ENCODE measurements at regions not wholly inside any gene's neighbourhood (a gene's known extent, or its start where the extent isn't known, plus 50 kb on each side); places are given as distances from the start of the nearest gene placed in this dataset.

- TF ChIP-seq EZH2 (IDR thresholded peaks at IDR 0.05; ENCODE audit: low read length, missing control alignments) (no peak), CTCF (conservative IDR thresholded peaks at IDR 0.05 in 1 of 2, IDR thresholded peaks at IDR 0.05 in 1 of 2; ENCODE audit: low read depth in 1 of 2, low read length in 2 of 2) (no peak)
- Histone ChIP-seq H3K9me3 (ENCODE audit: control insufficient read depth, insufficient read depth, low read depth, low read length) (no peaks in the 10 kb centered on the region), H3K9ac (ENCODE audit: insufficient read depth, low read length) (no peak overlapping the region), H3K36me3 (ENCODE audit: control insufficient read depth, insufficient read depth, low read length) (no peaks in the 10 kb centered on the region), H3K27ac (ENCODE audit: insufficient read depth, low read length) (no peak overlapping the region), H3K4me2 (ENCODE audit: extremely low read depth, insufficient read depth, low read length) (no peak overlapping the region), H3K4me1 (ENCODE audit: control insufficient read depth, extremely low read depth, insufficient read depth, low read length) (no peaks in the 10 kb centered on the region), H3K79me2 (ENCODE audit: control insufficient read depth, insufficient read depth, low read length) (no peaks in the 10 kb centered on the region), H2AFZ (ENCODE audit: low read length) (no peak overlapping the region), H3K4me3 (replicated peaks in 1 of 4; ENCODE audit: control extremely low read depth in 1 of 4, insufficient read depth in 1 of 4, low read depth in 3 of 4, low read length in 4 of 4) (no peak overlapping the region), H4K20me1 (ENCODE audit: control insufficient read depth, extremely low read depth, insufficient read depth, low read length) (no peaks in the 10 kb centered on the region), H3K27me3 (ENCODE audit: control insufficient read depth, insufficient read depth, low read length) (no peaks in the 10 kb centered on the region)
- DNase-seq (ENCODE audit: low read depth in 2 of 2), result no peak
Observed at GRCh38 chr13:56986121-56986520, 154.6 kb upstream of the PRR20A start.

GRCh38 chr13:56988543-56988942 lies 152.2 kb upstream of the PRR20A start:
- no peaks in the 10 kb centered on the region for H3K36me3 ChIP-seq (ENCODE audit: control insufficient read depth, insufficient read depth, low read length)
- no peaks in the 10 kb centered on the region for H3K27me3 ChIP-seq (ENCODE audit: control insufficient read depth, insufficient read depth, low read length)
- H2AFZ ChIP-seq (ENCODE audit: low read length), result no peak overlapping the region
- H4K20me1 ChIP-seq (ENCODE audit: control insufficient read depth, extremely low read depth, insufficient read depth, low read length), result no peaks in the 10 kb centered on the region
- no peak for DNase-seq (ENCODE audit: low read depth in 2 of 2)
- no peak for TF ChIP-seq EZH2 (IDR thresholded peaks at IDR 0.05; ENCODE audit: low read length, missing control alignments)
- no peak for TF ChIP-seq CTCF (conservative IDR thresholded peaks at IDR 0.05 in 1 of 2, IDR thresholded peaks at IDR 0.05 in 1 of 2; ENCODE audit: low read depth in 1 of 2, low read length in 2 of 2)
- no peak overlapping the region for H3K27ac ChIP-seq (ENCODE audit: insufficient read depth, low read length)
- H3K4me1 ChIP-seq (ENCODE audit: control insufficient read depth, extremely low read depth, insufficient read depth, low read length), result no peaks in the 10 kb centered on the region
- H3K79me2 ChIP-seq (ENCODE audit: control insufficient read depth, insufficient read depth, low read length), result no peaks in the 10 kb centered on the region
- H3K4me3 ChIP-seq (replicated peaks in 1 of 4; ENCODE audit: control extremely low read depth in 1 of 4, insufficient read depth in 1 of 4, low read depth in 3 of 4, low read length in 4 of 4), result no peak overlapping the region
- no peak overlapping the region for H3K9ac ChIP-seq (ENCODE audit: insufficient read depth, low read length)
- no peaks in the 10 kb centered on the region for H3K9me3 ChIP-seq (ENCODE audit: control insufficient read depth, insufficient read depth, low read depth, low read length)
- no peak overlapping the region for H3K4me2 ChIP-seq (ENCODE audit: extremely low read depth, insufficient read depth, low read length)

- H3K79me2 ChIP-seq (ENCODE audit: control insufficient read depth, insufficient read depth, low read length), result no peaks in the 10 kb centered on the region
- no peak for DNase-seq (ENCODE audit: low read depth in 2 of 2)
- H3K4me1 ChIP-seq (ENCODE audit: control insufficient read depth, extremely low read depth, insufficient read depth, low read length), result no peaks in the 10 kb centered on the region
- H3K9me3 ChIP-seq (ENCODE audit: control insufficient read depth, insufficient read depth, low read depth, low read length), result no peaks in the 10 kb centered on the region
- H3K27ac ChIP-seq (ENCODE audit: insufficient read depth, low read length), result no peak overlapping the region
- H3K27me3 ChIP-seq (ENCODE audit: control insufficient read depth, insufficient read depth, low read length), result no peaks in the 10 kb centered on the region
- H3K9ac ChIP-seq (ENCODE audit: insufficient read depth, low read length), result no peak overlapping the region
- no peak overlapping the region for H3K4me3 ChIP-seq (replicated peaks in 1 of 4; ENCODE audit: control extremely low read depth in 1 of 4, insufficient read depth in 1 of 4, low read depth in 3 of 4, low read length in 4 of 4)
- no peak overlapping the region for H2AFZ ChIP-seq (ENCODE audit: low read length)
- no peaks in the 10 kb centered on the region for H4K20me1 ChIP-seq (ENCODE audit: control insufficient read depth, extremely low read depth, insufficient read depth, low read length)
- H3K4me2 ChIP-seq (ENCODE audit: extremely low read depth, insufficient read depth, low read length), result no peak overlapping the region
- TF ChIP-seq EZH2 (IDR thresholded peaks at IDR 0.05; ENCODE audit: low read length, missing control alignments), result no peak
- TF ChIP-seq CTCF (conservative IDR thresholded peaks at IDR 0.05 in 1 of 2, IDR thresholded peaks at IDR 0.05 in 1 of 2; ENCODE audit: low read depth in 1 of 2, low read length in 2 of 2), result no peak
- no peaks in the 10 kb centered on the region for H3K36me3 ChIP-seq (ENCODE audit: control insufficient read depth, insufficient read depth, low read length)
Observed at GRCh38 chr13:57003682-57004081, 137.0 kb upstream of the PRR20A start.
